ENCODE measurements at regions not wholly inside any gene's neighbourhood (a gene's known extent, or its start where the extent isn't known, plus 50 kb on each side); places are given as distances from the start of the nearest gene placed in this dataset.

- FAIRE-seq: no peak
Measured at GRCh38 chr4:35459045-35459444, 785.3 kb downstream of the ARAP2 start.

- FAIRE-seq: no peak
Measured at GRCh38 chr4:35461931-35462659, 782.2 kb downstream of the ARAP2 start.

GRCh38 chr4:35463251-35463952 is 780.9 kb downstream of the ARAP2 start:
- no peak for FAIRE-seq

GRCh38 chr4:35464964-35465528 is 779.3 kb downstream of the ARAP2 start:
- FAIRE-seq: no peak

- FAIRE-seq: no peak
Measured at GRCh38 chr4:35491093-35491492, 753.2 kb downstream of the ARAP2 start.

- FAIRE-seq: no peak
Measured at GRCh38 chr4:35493977-35494376, 750.3 kb downstream of the ARAP2 start.

- FAIRE-seq: no peak
Measured at GRCh38 chr4:35494955-35495354, 749.4 kb downstream of the ARAP2 start.

GRCh38 chr4:35500812-35501211 is 743.5 kb downstream of the ARAP2 start:
- FAIRE-seq: no peak

GRCh38 chr4:35503435-35503834 is 740.9 kb downstream of the ARAP2 start:
- FAIRE-seq: no peak

GRCh38 chr4:35506161-35506560 is 738.2 kb downstream of the ARAP2 start:
- FAIRE-seq: no peak

GRCh38 chr4:35511851-35512250 is 732.5 kb downstream of the ARAP2 start:
- FAIRE-seq: no peak

- FAIRE-seq: no peak
Measured at GRCh38 chr4:35516102-35516501, 728.2 kb downstream of the ARAP2 start.

- FAIRE-seq: no peak
Measured at GRCh38 chr4:35520059-35520458, 724.3 kb downstream of the ARAP2 start.

- no peak for FAIRE-seq
Measured at GRCh38 chr4:35521682-35522081, 722.6 kb downstream of the ARAP2 start.

GRCh38 chr4:35525192-35525978 is 718.9 kb downstream of the ARAP2 start:
- FAIRE-seq: no peak

GRCh38 chr4:35526456-35526855 is 717.9 kb downstream of the ARAP2 start:
- FAIRE-seq: no peak

- FAIRE-seq: no peak
Measured at GRCh38 chr4:35534962-35535361, 709.4 kb downstream of the ARAP2 start.

- no peak for FAIRE-seq
Measured at GRCh38 chr4:35538807-35539206, 705.5 kb downstream of the ARAP2 start.

- FAIRE-seq: no peak
Measured at GRCh38 chr4:35539404-35540055, 704.8 kb downstream of the ARAP2 start.

GRCh38 chr4:35541146-35541887 is 703.0 kb downstream of the ARAP2 start:
- FAIRE-seq: no peak

- FAIRE-seq: no peak
Measured at GRCh38 chr4:35541888-35542213, 702.5 kb downstream of the ARAP2 start.

GRCh38 chr4:35548921-35549320 is 695.4 kb downstream of the ARAP2 start:
- FAIRE-seq: no peak

Data from endometrium (tissue), 2 donors.